ENCODE measurements at regions not wholly inside any gene's neighbourhood (a gene's known extent, or its start where the extent isn't known, plus 50 kb on each side); places are given as distances from the start of the nearest gene placed in this dataset.

- intact Hi-C loops (cut with micrococcal nuclease) = no loop called here
- no peaks in the 10 kb centered on the region for H3K27me3 Mint-ChIP-seq (ENCODE audit: insufficient read depth, unreplicated experiment)
- TF ChIP-seq CTCF (IDR thresholded peaks at IDR 0.05; ENCODE audit: unreplicated experiment) = no peak
- BruUV-seq (replicated peaks) = no TSS peak
- ChIA-PET CTCF (no interaction called here), POLR2A (no interaction called here)
- H3K4me1 Mint-ChIP-seq (ENCODE audit: insufficient read depth, unreplicated experiment) = no peaks in the 10 kb centered on the region
- H3K27ac Mint-ChIP-seq (ENCODE audit: low read depth, unreplicated experiment) = no peak overlapping the region
- H3K4me3 Mint-ChIP-seq (ENCODE audit: unreplicated experiment) = no peak overlapping the region
- peaks cover 26% of the 10 kb centered on the region for H3K9me3 Mint-ChIP-seq (ENCODE audit: unreplicated experiment)
- no peaks in the 10 kb centered on the region for H3K36me3 Mint-ChIP-seq (ENCODE audit: insufficient read depth, unreplicated experiment)
- no peak for DNase-seq (ENCODE audit: unreplicated experiment)
Measured at GRCh38 chr15:26145796-26146195, 282.7 kb upstream of the ATP10A start.

DNA sequence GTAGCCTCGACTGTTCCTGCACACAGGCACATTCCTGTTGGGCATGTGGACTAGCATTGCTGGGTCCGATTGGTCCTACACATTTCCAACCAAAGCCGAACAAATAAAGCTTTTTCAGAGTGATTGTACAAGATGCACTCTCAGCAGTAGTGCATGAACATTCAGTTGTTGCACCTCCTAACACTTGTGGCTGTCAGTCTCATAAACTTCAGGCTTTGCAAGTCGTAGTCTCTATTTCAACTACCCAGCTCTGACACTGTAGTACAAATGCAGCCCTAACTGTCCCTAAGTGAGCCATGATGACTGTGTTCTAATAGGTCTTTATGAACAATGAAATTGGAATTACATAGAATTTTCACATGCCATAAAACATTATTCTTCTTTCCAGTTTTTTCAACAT lies 281.7 kb upstream of the ATP10A start:
- no TSS peak for BruUV-seq (replicated peaks)
- peaks cover 26% of the 10 kb centered on the region for H3K9me3 Mint-ChIP-seq (ENCODE audit: unreplicated experiment)
- no peak for TF ChIP-seq CTCF (IDR thresholded peaks at IDR 0.05; ENCODE audit: unreplicated experiment)
- intact Hi-C loops (cut with micrococcal nuclease) = no loop called here
- no peaks in the 10 kb centered on the region for H3K4me1 Mint-ChIP-seq (ENCODE audit: insufficient read depth, unreplicated experiment)
- ChIA-PET CTCF (no interaction called here), POLR2A (no interaction called here)
- H3K4me3 Mint-ChIP-seq (ENCODE audit: unreplicated experiment) = no peak overlapping the region
- no peak for DNase-seq (ENCODE audit: unreplicated experiment)
- H3K36me3 Mint-ChIP-seq (ENCODE audit: insufficient read depth, unreplicated experiment) = no peaks in the 10 kb centered on the region
- no peaks in the 10 kb centered on the region for H3K27me3 Mint-ChIP-seq (ENCODE audit: insufficient read depth, unreplicated experiment)
- no peak overlapping the region for H3K27ac Mint-ChIP-seq (ENCODE audit: low read depth, unreplicated experiment)

GRCh38 chr15:26143221-26143620 lies 280.1 kb upstream of the ATP10A start:
- H3K4me1 Mint-ChIP-seq (ENCODE audit: insufficient read depth, unreplicated experiment) = no peaks in the 10 kb centered on the region
- no peak for TF ChIP-seq CTCF (IDR thresholded peaks at IDR 0.05; ENCODE audit: unreplicated experiment)
- POLR2A ChIA-PET = no interaction called here
- no peak overlapping the region for H3K27ac Mint-ChIP-seq (ENCODE audit: low read depth, unreplicated experiment)
- H3K9me3 Mint-ChIP-seq (ENCODE audit: unreplicated experiment) = peaks cover 38% of the 10 kb centered on the region
- CTCF ChIA-PET = no interaction called here
- H3K27me3 Mint-ChIP-seq (ENCODE audit: insufficient read depth, unreplicated experiment) = no peaks in the 10 kb centered on the region
- no peak overlapping the region for H3K4me3 Mint-ChIP-seq (ENCODE audit: unreplicated experiment)
- DNase-seq (ENCODE audit: unreplicated experiment) = no peak
- BruUV-seq (replicated peaks) = no TSS peak
- intact Hi-C loops (cut with micrococcal nuclease) = no loop called here
- no peaks in the 10 kb centered on the region for H3K36me3 Mint-ChIP-seq (ENCODE audit: insufficient read depth, unreplicated experiment)

DNA sequence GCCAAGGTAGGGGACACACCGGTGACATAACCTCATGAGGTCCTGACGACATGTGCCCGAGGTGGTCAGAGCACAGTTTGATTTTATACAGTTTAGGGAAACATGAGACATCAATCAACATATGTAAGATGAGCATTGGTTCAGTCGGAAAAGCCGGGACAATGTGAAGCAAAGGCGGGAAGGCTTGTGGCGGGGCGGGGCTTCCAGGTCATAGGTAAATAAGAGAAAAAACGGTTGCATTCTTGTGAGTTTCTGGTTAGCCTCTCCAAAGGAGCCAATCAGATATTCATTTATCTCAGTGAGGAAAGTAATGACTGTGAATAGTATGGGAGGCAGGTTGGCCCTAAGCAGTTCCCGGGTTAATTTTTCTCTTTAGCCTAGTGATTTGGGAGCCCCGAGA lies 271.7 kb upstream of the ATP10A start:
- no peak overlapping the region for H3K27ac Mint-ChIP-seq (ENCODE audit: low read depth, unreplicated experiment)
- ChIA-PET CTCF (no interaction called here), POLR2A (no interaction called here)
- DNase-seq (ENCODE audit: unreplicated experiment) = no peak
- no peaks in the 10 kb centered on the region for H3K36me3 Mint-ChIP-seq (ENCODE audit: insufficient read depth, unreplicated experiment)
- no peaks in the 10 kb centered on the region for H3K27me3 Mint-ChIP-seq (ENCODE audit: insufficient read depth, unreplicated experiment)
- peaks cover 47% of the 10 kb centered on the region for H3K9me3 Mint-ChIP-seq (ENCODE audit: unreplicated experiment)
- H3K4me3 Mint-ChIP-seq (ENCODE audit: unreplicated experiment) = no peak overlapping the region
- no peaks in the 10 kb centered on the region for H3K4me1 Mint-ChIP-seq (ENCODE audit: insufficient read depth, unreplicated experiment)
- no peak for TF ChIP-seq CTCF (IDR thresholded peaks at IDR 0.05; ENCODE audit: unreplicated experiment)
- intact Hi-C loops (cut with micrococcal nuclease) = no loop called here
- BruUV-seq (replicated peaks) = no TSS peak

Data from MCF 10A (cell line).